Liver (tissue), 8 donors: ENCODE measurements at regions not wholly inside any gene's neighbourhood (a gene's known extent, or its start where the extent isn't known, plus 50 kb on each side); places are given as distances from the start of the nearest gene placed in this dataset.

ENCODE experiments used
- DNase-seq: peaks from one replicate; pipeline ENCODE4 v3.0.0-alpha.2; 2017; ENCODE audit warnings: low spot score
- H3K27ac ChIP-seq, 2 donors: one replicate each; pipeline ENCODE4 v1.7.0; 2013; ENCODE audit warnings: inconsistent platforms in 2 of 2, low read length in 2 of 2, control low read depth in 1 of 2, low read depth in 1 of 2, mild to moderate bottlenecking in 1 of 2
- H3K27me3 ChIP-seq, 4 donors: one replicate each; pipeline versions ENCODE4 v1.6.1 to v1.7.0; 2013; ENCODE audit warnings: low read length in 3 of 4, inconsistent platforms in 1 of 4, mild to moderate bottlenecking in 1 of 4, moderate library complexity in 1 of 4; ENCODE audit not compliant: control insufficient read depth in 4 of 4, insufficient read depth in 4 of 4
- H3K36me3 ChIP-seq, 4 donors: one replicate each; pipeline versions ENCODE4 v1.6.1 to v1.7.0; 2013; ENCODE audit warnings: low read length in 3 of 4, mild to moderate bottlenecking in 3 of 4, low read depth in 1 of 4, moderate library complexity in 1 of 4; ENCODE audit not compliant: control insufficient read depth in 4 of 4, insufficient read depth in 3 of 4
- H3K4me1 ChIP-seq, 4 donors: one replicate each; pipeline versions ENCODE4 v1.6.1 to v1.7.0; 2013; ENCODE audit warnings: low read length in 3 of 4, mild to moderate bottlenecking in 3 of 4, moderate library complexity in 1 of 4; ENCODE audit not compliant: control insufficient read depth in 4 of 4, insufficient read depth in 4 of 4
- H3K4me3 ChIP-seq, 3 donors: one replicate each; pipeline versions ENCODE4 v1.6.1 to v1.7.0; 2013; ENCODE audit warnings: low read length in 3 of 3, control low read depth in 1 of 3, low read depth in 1 of 3, mild to moderate bottlenecking in 1 of 3
- H3K9ac ChIP-seq, 2 donors: one replicate each; pipeline ENCODE4 v1.7.0; 2013; ENCODE audit warnings: low read length in 2 of 2, mild to moderate bottlenecking in 2 of 2, moderate library complexity in 2 of 2, control low read depth in 1 of 2, low read depth in 1 of 2
- H3K9me3 ChIP-seq, 4 donors: one replicate each; pipeline versions ENCODE4 v1.6.1 to v1.7.0; 2013; ENCODE audit warnings: low read length in 3 of 4; ENCODE audit not compliant: control insufficient read depth in 4 of 4
- ATF3 ChIP-seq: IDR thresholded peaks from 2 replicates; pipeline ENCODE4 v1.6.1; 2016; ENCODE audit warnings: antibody characterized with exemption
- CTCF ChIP-seq: fragments of 150-350 bp; IDR thresholded peaks from 2 replicates; pipeline ENCODE4 v1.5.1; 2017; ENCODE audit warnings: improper control_type of control experiment, low read depth, low read length; ENCODE audit not compliant: missing input control
- EGR1 ChIP-seq, 2 donors: IDR thresholded peaks; 2 replicates each; pipeline ENCODE4 v1.6.1; 2016 to 2018; ENCODE audit warnings: antibody characterized with exemption in 2 of 2, low read depth in 2 of 2
- FOXA1 ChIP-seq: IDR thresholded peaks from 2 replicates; pipeline ENCODE4 v1.6.1; 2016; ENCODE audit warnings: antibody characterized with exemption
- FOXA2 ChIP-seq: IDR thresholded peaks from 2 replicates; pipeline ENCODE4 v1.6.1; 2016; ENCODE audit warnings: antibody characterized with exemption
- GABPA ChIP-seq, 2 donors: IDR thresholded peaks in 1 of 2; conservative IDR thresholded peaks in 1 of 2; 2 replicates each; pipeline ENCODE4 v1.6.1; 2016; ENCODE audit warnings: antibody characterized with exemption in 2 of 2, mild to moderate bottlenecking in 1 of 2, moderate library complexity in 1 of 2
- HNF4A ChIP-seq, 2 donors: conservative IDR thresholded peaks; 2 replicates each; pipeline ENCODE4 v1.6.1; 2016; ENCODE audit warnings: antibody characterized with exemption in 2 of 2, mild to moderate bottlenecking in 2 of 2
- HNF4G ChIP-seq: IDR thresholded peaks from 2 replicates; pipeline ENCODE4 v1.6.1; 2016; ENCODE audit warnings: antibody characterized with exemption
- JUND ChIP-seq, 2 donors: IDR thresholded peaks; 2 replicates each; pipeline ENCODE4 v1.6.1; 2016; ENCODE audit warnings: antibody characterized with exemption in 2 of 2
- MAX ChIP-seq: IDR thresholded peaks from 2 replicates; pipeline ENCODE4 v1.6.1; 2016; ENCODE audit warnings: antibody characterized with exemption
- NR2F2 ChIP-seq: IDR thresholded peaks from 2 replicates; pipeline ENCODE4 v1.6.1; 2016; ENCODE audit warnings: antibody characterized with exemption
- RAD21 ChIP-seq, 2 donors: IDR thresholded peaks; 2 replicates each; pipeline ENCODE4 v1.6.1; 2016; ENCODE audit warnings: antibody characterized with exemption in 2 of 2, mild to moderate bottlenecking in 2 of 2
- REST ChIP-seq: IDR thresholded peaks from 2 replicates; pipeline ENCODE4 v1.6.1; 2016; ENCODE audit warnings: antibody characterized with exemption, mild to moderate bottlenecking
- RXRA ChIP-seq, 2 donors: IDR thresholded peaks; 2 replicates each; pipeline ENCODE4 v1.6.1; 2017 to 2018; ENCODE audit warnings: antibody characterized with exemption in 2 of 2, mild to moderate bottlenecking in 1 of 2
- SP1 ChIP-seq: IDR thresholded peaks from 2 replicates; pipeline ENCODE4 v1.6.1; 2018; ENCODE audit warnings: antibody characterized with exemption, mild to moderate bottlenecking
- TAF1 ChIP-seq: conservative IDR thresholded peaks from 2 replicates; pipeline ENCODE4 v1.6.1; 2016; ENCODE audit warnings: antibody characterized with exemption, mild to moderate bottlenecking
- YY1 ChIP-seq: IDR thresholded peaks from 2 replicates; pipeline ENCODE4 v1.6.1; 2016; ENCODE audit warnings: antibody characterized with exemption, mild to moderate bottlenecking
- ZBTB33 ChIP-seq: IDR thresholded peaks from 2 replicates; pipeline ENCODE4 v1.6.1; 2016; ENCODE audit warnings: antibody characterized with exemption
- WGBS: extraction: QIAGEN DNeasy Blood & Tissue Kit; methylation state at CpG from one replicate; pipeline ENCODE4 v1.1.7; 2013; 5-methylcytosine and 5-hydroxymethylcytosine counted together
- donor health status: healthy.
- donor health status: healthy.
- donor health status: healthy.
- donor health status: healthy.
- donor health status: healthy.

- no peak overlapping the region for H3K27ac ChIP-seq
- no peaks in the 10 kb centered on the region for H3K36me3 ChIP-seq
- no peaks in the 10 kb centered on the region for H3K4me1 ChIP-seq
- no peaks in the 10 kb centered on the region for H3K9me3 ChIP-seq
- TF ChIP-seq EGR1 (IDR thresholded peaks at IDR 0.05; ENCODE audit: low read depth in 2 of 2) (no peak), FOXA1 (no peak), FOXA2 (no peak), RXRA (IDR thresholded peaks at IDR 0.05) (no peak), SP1 (no peak), RAD21 (IDR thresholded peaks at IDR 0.05) (no peak), CTCF (no peak), ATF3 (no peak), HNF4A (conservative IDR thresholded peaks at IDR 0.05) (no peak), NR2F2 (no peak), JUND (IDR thresholded peaks at IDR 0.05) (no peak), REST (no peak), MAX (no peak), TAF1 (no peak), YY1 (no peak), GABPA (IDR thresholded peaks at IDR 0.05 in 1 of 2, conservative IDR thresholded peaks at IDR 0.05 in 1 of 2) (no peak), ZBTB33 (no peak), HNF4G (no peak)
- 36% methylated on average over 2 of the region's 2 CpGs for WGBS
- H3K4me3 ChIP-seq, result no peak overlapping the region
- H3K27me3 ChIP-seq, result peaks cover 0 to 2% (median 0%) of the 10 kb centered on the region in 4 donors
- DNase-seq, result no peak
- H3K9ac ChIP-seq, result no peak overlapping the region
These were observed 798.8 kb downstream of the CDH18 start for GRCh38 chr5:19189176-19189575.

GRCh38 chr5:19193631-19194030, 794.4 kb downstream of the CDH18 start:
- no peak for DNase-seq
- no peaks in the 10 kb centered on the region for H3K36me3 ChIP-seq
- H3K9ac ChIP-seq, result no peak overlapping the region
- H3K27me3 ChIP-seq, result no peaks in the 10 kb centered on the region
- no peak overlapping the region for H3K27ac ChIP-seq
- H3K9me3 ChIP-seq, result no peaks in the 10 kb centered on the region
- WGBS, result 84% methylated on average over 2 of the region's 2 CpGs
- no peaks in the 10 kb centered on the region for H3K4me1 ChIP-seq
- H3K4me3 ChIP-seq, result no peak overlapping the region
- no peak for TF ChIP-seq ATF3
- no peak for TF ChIP-seq FOXA2
- no peak for TF ChIP-seq TAF1
- TF ChIP-seq YY1, result no peak
- TF ChIP-seq JUND (IDR thresholded peaks at IDR 0.05), result no peak
- no peak for TF ChIP-seq REST
- TF ChIP-seq RAD21 (IDR thresholded peaks at IDR 0.05), result no peak
- TF ChIP-seq GABPA (IDR thresholded peaks at IDR 0.05 in 1 of 2, conservative IDR thresholded peaks at IDR 0.05 in 1 of 2), result no peak
- no peak for TF ChIP-seq HNF4A (conservative IDR thresholded peaks at IDR 0.05)
- no peak for TF ChIP-seq ZBTB33
- TF ChIP-seq SP1, result no peak
- no peak for TF ChIP-seq MAX
